MM.1S (cell line): ENCODE measurements at regions not wholly inside any gene's neighbourhood (a gene's known extent, or its start where the extent isn't known, plus 50 kb on each side); places are given as distances from the start of the nearest gene placed in this dataset.

Source experiments
- CTCF ChIP-seq: fragments of 300-600 bp; sonication (generic); IDR thresholded peaks from 2 replicates; pipeline ENCODE4 v1.5.1; 2016; ENCODE audit warnings: antibody characterized with exemption, low read length, mixed read lengths
- EZH2 ChIP-seq: fragments of 300-600 bp; sonication (generic); optimal IDR thresholded peaks from 2 replicates; pipeline ENCODE3; 2017; ENCODE audit warnings: low read depth, mild to moderate bottlenecking, antibody characterized with exemption, low read length, mixed read lengths

- no peak for TF ChIP-seq CTCF
- no peak for TF ChIP-seq EZH2
Measured at GRCh38 chr18:30632071-30632698, 410.4 kb downstream of the DSC3 start.
